Calu3 (cell line): ENCODE measurements at regions not wholly inside any gene's neighbourhood (a gene's known extent, or its start where the extent isn't known, plus 50 kb on each side); places are given as distances from the start of the nearest gene placed in this dataset.

Source experiments
- BruUV-seq: library from RNA; stranded (reverse); fragments of 400-500 nt; replicated peaks from 2 replicates; lab custom pipeline; 2021; lab: Mats Ljungman, UMichigan
- CTCF ChIA-PET: fragments of 300-600 bp; sonication (Branson Sonifier 250); formaldehyde crosslinking; loops from one replicate; lab custom pipeline; 2022; ENCODE audit warnings: antibody characterized with exemption; lab: Charles Lee
- DNase-seq: peaks from one replicate; pipeline ENCODE4 v3.0.0; 2022
- H3K27ac Mint-ChIP-seq: one replicate; pipeline ENCODE4 v1.8.0; 2022; ENCODE audit warnings: mixed read lengths; ENCODE audit not compliant: unreplicated experiment
- H3K27me3 Mint-ChIP-seq: one replicate; pipeline ENCODE4 v1.8.0; 2022; ENCODE audit warnings: mixed read lengths; ENCODE audit not compliant: unreplicated experiment
- H3K36me3 Mint-ChIP-seq: one replicate; pipeline ENCODE4 v1.8.0; 2022; ENCODE audit warnings: mild to moderate bottlenecking, moderate library complexity, mixed read lengths; ENCODE audit not compliant: insufficient read depth, unreplicated experiment
- H3K4me1 Mint-ChIP-seq: one replicate; pipeline ENCODE4 v1.8.0; 2022; ENCODE audit warnings: mild to moderate bottlenecking, low read depth, mixed read lengths; ENCODE audit not compliant: unreplicated experiment
- H3K4me3 Mint-ChIP-seq: one replicate; pipeline ENCODE4 v1.8.0; 2022; ENCODE audit warnings: mild to moderate bottlenecking, low read depth, moderate library complexity, mixed read lengths; ENCODE audit not compliant: unreplicated experiment
- H3K9me3 Mint-ChIP-seq: one replicate; pipeline ENCODE4 v1.8.0; 2022; ENCODE audit warnings: low read depth, mixed read lengths; ENCODE audit not compliant: unreplicated experiment
- CTCF ChIP-seq: fragments of 200-600 bp; IDR thresholded peaks from one replicate; pipeline ENCODE4 v1.8.0; 2022; ENCODE audit warnings: antibody characterized with exemption; ENCODE audit not compliant: unreplicated experiment
- intact Hi-C: fragments of 100-400 bp; cut with micrococcal nuclease; formaldehyde crosslinking; loops from one replicate; pipeline ENCODE4 v1.10.0; 2022; ENCODE audit not compliant: unreplicated experiment

GRCh38 chr16:64773184-64773583 lies 348.7 kb downstream of the CDH11 start:
- TF ChIP-seq CTCF, result no peak
- Mint-ChIP-seq H3K36me3 (no peaks in the 10 kb centered on the region), H3K27ac (no peak overlapping the region), H3K4me1 (no peaks in the 10 kb centered on the region), H3K27me3 (no peaks in the 10 kb centered on the region), H3K9me3 (peaks cover 13% of the 10 kb centered on the region), H3K4me3 (no peak overlapping the region)
- intact Hi-C loops, result no loop called here
- no peak for DNase-seq
- BruUV-seq, result no TSS peak
- CTCF ChIA-PET, result no interaction called here

DNA sequence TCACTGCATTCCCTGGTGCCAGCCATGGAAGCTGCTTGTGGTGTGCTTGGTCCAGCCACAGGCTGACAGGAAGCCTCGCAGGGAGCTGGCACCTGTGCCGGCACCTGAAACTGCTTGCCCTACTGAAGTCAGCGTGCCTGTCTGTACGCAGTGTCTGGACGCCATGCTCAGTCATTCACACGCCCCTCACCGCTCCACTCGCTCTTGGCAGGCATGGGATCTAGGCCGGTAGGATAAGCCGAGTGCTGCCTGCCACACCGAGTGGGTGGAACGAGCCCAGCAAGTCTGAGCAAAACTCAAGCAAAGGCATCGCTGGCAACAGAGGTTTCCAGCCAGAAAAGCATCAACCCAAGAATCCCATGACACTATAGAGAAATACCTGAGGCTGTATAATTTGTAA lies 350.6 kb downstream of the CDH11 start:
- TF ChIP-seq CTCF, result no peak
- H3K36me3 Mint-ChIP-seq, result no peaks in the 10 kb centered on the region
- no TSS peak for BruUV-seq
- no peaks in the 10 kb centered on the region for H3K4me1 Mint-ChIP-seq
- H3K27me3 Mint-ChIP-seq, result no peaks in the 10 kb centered on the region
- DNase-seq, result no peak
- peaks cover 19% of the 10 kb centered on the region for H3K9me3 Mint-ChIP-seq
- intact Hi-C loops, result no loop called here
- H3K4me3 Mint-ChIP-seq, result no peak overlapping the region
- CTCF ChIA-PET, result no interaction called here
- no peak overlapping the region for H3K27ac Mint-ChIP-seq

- DNase-seq, result no peak
- intact Hi-C loops, result no loop called here
- Mint-ChIP-seq H3K4me3 (no peak overlapping the region), H3K9me3 (peaks cover 19% of the 10 kb centered on the region), H3K27ac (no peak overlapping the region), H3K27me3 (no peaks in the 10 kb centered on the region), H3K4me1 (no peaks in the 10 kb centered on the region), H3K36me3 (no peaks in the 10 kb centered on the region)
- no peak for TF ChIP-seq CTCF
- CTCF ChIA-PET, result no interaction called here
- BruUV-seq, result no TSS peak
These were observed 359.7 kb downstream of the CDH11 start for GRCh38 chr16:64762211-64762610.

DNA sequence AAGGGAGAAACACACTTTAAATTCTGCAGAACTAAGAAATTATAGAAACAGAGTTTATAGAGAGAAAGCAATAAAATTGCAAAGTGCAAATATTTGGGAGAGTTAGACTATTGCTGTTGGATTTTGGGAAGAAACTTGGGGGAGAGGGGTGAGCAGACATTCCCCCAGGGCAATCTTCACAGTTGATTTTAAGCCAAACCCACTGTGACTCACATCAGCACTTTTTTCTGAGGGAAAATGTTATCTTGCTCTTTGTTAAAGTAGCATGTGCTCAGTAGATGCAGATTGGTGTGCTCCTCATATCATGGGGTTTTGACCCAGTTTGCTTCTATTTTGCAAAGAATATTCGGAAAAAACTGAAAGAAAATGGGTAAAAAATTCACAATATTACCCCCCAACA lies 367.6 kb downstream of the CDH11 start:
- no peak for TF ChIP-seq CTCF
- no peak overlapping the region for H3K27ac Mint-ChIP-seq
- BruUV-seq, result no TSS peak
- CTCF ChIA-PET, result no interaction called here
- H3K36me3 Mint-ChIP-seq, result no peaks in the 10 kb centered on the region
- DNase-seq, result no peak
- no peaks in the 10 kb centered on the region for H3K4me1 Mint-ChIP-seq
- H3K27me3 Mint-ChIP-seq, result no peaks in the 10 kb centered on the region
- H3K4me3 Mint-ChIP-seq, result no peak overlapping the region
- intact Hi-C loops, result no loop called here
- peaks cover 11% of the 10 kb centered on the region for H3K9me3 Mint-ChIP-seq

DNA sequence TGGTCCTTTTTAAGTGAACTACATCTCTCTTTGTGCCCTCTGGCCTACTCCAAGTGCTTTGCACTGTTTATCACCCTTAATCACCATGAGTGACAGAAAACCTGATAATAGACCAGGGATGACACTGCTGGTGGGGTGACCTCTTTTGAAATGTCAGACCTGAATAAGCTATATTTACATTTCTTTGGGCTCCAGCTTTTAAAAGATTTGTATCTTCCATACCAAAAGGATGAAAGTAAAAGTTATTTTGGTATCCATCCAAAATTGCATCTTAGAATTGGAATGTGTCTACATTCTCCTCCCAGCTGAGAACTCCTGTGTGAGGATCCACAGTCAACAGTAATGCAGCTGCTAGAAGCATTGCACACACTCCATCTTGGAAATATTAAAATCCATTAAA lies 370.0 kb downstream of the CDH11 start:
- no peak for DNase-seq
- Mint-ChIP-seq H3K27ac (no peak overlapping the region), H3K27me3 (no peaks in the 10 kb centered on the region), H3K4me1 (no peaks in the 10 kb centered on the region), H3K36me3 (no peaks in the 10 kb centered on the region), H3K4me3 (no peak overlapping the region), H3K9me3 (peaks cover 11% of the 10 kb centered on the region)
- TF ChIP-seq CTCF, result no peak
- BruUV-seq, result no TSS peak
- CTCF ChIA-PET, result no interaction called here
- intact Hi-C loops, result no loop called here
